ENCODE measurements at regions not wholly inside any gene's neighbourhood (a gene's known extent, or its start where the extent isn't known, plus 50 kb on each side); places are given as distances from the start of the nearest gene placed in this dataset.

DNA sequence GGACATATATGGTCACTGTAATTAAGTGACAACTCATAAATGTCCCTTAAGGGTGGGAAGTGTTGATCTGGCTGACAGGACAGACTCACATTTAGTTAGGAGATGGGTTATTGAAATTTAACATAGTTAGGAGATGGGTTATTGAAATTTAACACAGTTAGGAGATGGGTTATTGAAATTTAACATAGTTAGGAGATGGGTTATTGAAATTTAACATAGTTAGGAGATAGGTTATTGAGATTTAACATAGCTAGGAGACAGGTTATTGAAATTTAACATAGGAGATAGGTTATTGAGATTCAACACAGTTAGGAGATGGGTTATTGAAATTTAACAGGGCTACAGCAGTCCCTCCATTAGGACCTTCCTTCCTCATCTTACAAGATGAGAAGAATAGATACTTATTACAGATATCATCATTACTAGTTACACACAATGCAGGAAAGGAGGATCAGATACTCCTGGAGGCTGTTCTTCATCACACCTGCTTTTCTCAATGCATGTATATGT is 98.5 kb downstream of the MTNR1B start:
- no peak for ATAC-seq
- no peak for FAIRE-seq
- no peaks in the 10 kb centered on the region for H3K36me3 ChIP-seq (ENCODE audit: control insufficient read depth in 2 of 2, insufficient read depth in 2 of 2, low read length in 1 of 2)
- no peaks in the 10 kb centered on the region for H4K20me1 ChIP-seq (ENCODE audit: control insufficient read depth, insufficient read depth)
- in situ Hi-C loops (cut with MboI), result no loop called here
- SMC1A ChIA-PET (ENCODE audit: uncharacterized antibody, unreplicated experiment), result interaction anchor here (0.9 to 1.3 kb wide), 2 partner anchors 38 to 126 kb away, joined by 3 read pairs; no protein-coding TSS in a partner anchor
- H2AFZ ChIP-seq (ENCODE audit: control insufficient read depth, low read depth, low read length), result no peak overlapping the region
- H3K27me3 ChIP-seq (replicated peaks in 1 of 2; ENCODE audit: control insufficient read depth in 2 of 2, insufficient read depth in 2 of 2, low read length in 1 of 2), result no peaks in the 10 kb centered on the region
- no peak for DNase-seq (ENCODE audit: low read depth, low spot score)
- intact Hi-C loops (cut with micrococcal nuclease; ENCODE audit: unreplicated experiment), result no loop called here
- H3K79me2 ChIP-seq (ENCODE audit: control insufficient read depth, insufficient read depth, low read length), result no peaks in the 10 kb centered on the region
- H3K27ac ChIP-seq (ENCODE audit: control insufficient read depth, insufficient read depth), result no peak overlapping the region
- H3K4me2 ChIP-seq (ENCODE audit: control insufficient read depth, insufficient read depth), result no peak overlapping the region
- no TSS peak for BruUV-seq (replicated peaks)
- POLR2A ChIA-PET, result no interaction called here
- RAD21 ChIA-PET (ENCODE audit: unreplicated experiment), result no interaction called here
- no peak overlapping the region for H3K4me3 ChIP-seq
- H3K4me1 ChIP-seq (ENCODE audit: control insufficient read depth, insufficient read depth, low read length), result no peaks in the 10 kb centered on the region
- H3K9me3 ChIP-seq (replicated peaks; ENCODE audit: control insufficient read depth, insufficient read depth, low read length), result no peaks in the 10 kb centered on the region
- CTCF ChIA-PET, result interaction anchor here (0.7 to 1.3 kb wide), 2 partner anchors 18 to 125 kb away, joined by 3 to 4 read pairs; no protein-coding TSS in a partner anchor
- no peak overlapping the region for H3K9ac ChIP-seq (ENCODE audit: control insufficient read depth, insufficient read depth, low read length)
- TF ChIP-seq, protein P1, sequence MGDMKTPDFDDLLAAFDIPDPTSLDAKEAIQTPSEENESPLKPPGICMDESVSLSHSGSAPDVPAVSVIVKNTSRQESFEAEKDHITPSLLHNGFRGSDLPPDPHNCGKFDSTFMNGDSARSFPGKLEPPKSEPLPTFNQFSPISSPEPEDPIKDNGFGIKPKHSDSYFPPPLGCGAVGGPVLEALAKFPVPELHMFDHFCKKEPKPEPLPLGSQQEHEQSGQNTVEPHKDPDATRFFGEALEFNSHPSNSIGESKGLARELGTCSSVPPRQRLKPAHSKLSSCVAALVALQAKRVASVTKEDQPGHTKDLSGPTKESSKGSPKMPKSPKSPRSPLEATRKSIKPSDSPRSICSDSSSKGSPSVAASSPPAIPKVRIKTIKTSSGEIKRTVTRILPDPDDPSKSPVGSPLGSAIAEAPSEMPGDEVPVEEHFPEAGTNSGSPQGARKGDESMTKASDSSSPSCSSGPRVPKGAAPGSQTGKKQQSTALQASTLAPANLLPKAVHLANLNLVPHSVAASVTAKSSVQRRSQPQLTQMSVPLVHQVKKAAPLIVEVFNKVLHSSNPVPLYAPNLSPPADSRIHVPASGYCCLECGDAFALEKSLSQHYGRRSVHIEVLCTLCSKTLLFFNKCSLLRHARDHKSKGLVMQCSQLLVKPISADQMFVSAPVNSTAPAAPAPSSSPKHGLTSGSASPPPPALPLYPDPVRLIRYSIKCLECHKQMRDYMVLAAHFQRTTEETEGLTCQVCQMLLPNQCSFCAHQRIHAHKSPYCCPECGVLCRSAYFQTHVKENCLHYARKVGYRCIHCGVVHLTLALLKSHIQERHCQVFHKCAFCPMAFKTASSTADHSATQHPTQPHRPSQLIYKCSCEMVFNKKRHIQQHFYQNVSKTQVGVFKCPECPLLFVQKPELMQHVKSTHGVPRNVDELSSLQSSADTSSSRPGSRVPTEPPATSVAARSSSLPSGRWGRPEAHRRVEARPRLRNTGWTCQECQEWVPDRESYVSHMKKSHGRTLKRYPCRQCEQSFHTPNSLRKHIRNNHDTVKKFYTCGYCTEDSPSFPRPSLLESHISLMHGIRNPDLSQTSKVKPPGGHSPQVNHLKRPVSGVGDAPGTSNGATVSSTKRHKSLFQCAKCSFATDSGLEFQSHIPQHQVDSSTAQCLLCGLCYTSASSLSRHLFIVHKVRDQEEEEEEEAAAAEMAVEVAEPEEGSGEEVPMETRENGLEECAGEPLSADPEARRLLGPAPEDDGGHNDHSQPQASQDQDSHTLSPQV (IDR thresholded peaks at IDR 0.05), result no peak
- TF ChIP-seq, protein P2, sequence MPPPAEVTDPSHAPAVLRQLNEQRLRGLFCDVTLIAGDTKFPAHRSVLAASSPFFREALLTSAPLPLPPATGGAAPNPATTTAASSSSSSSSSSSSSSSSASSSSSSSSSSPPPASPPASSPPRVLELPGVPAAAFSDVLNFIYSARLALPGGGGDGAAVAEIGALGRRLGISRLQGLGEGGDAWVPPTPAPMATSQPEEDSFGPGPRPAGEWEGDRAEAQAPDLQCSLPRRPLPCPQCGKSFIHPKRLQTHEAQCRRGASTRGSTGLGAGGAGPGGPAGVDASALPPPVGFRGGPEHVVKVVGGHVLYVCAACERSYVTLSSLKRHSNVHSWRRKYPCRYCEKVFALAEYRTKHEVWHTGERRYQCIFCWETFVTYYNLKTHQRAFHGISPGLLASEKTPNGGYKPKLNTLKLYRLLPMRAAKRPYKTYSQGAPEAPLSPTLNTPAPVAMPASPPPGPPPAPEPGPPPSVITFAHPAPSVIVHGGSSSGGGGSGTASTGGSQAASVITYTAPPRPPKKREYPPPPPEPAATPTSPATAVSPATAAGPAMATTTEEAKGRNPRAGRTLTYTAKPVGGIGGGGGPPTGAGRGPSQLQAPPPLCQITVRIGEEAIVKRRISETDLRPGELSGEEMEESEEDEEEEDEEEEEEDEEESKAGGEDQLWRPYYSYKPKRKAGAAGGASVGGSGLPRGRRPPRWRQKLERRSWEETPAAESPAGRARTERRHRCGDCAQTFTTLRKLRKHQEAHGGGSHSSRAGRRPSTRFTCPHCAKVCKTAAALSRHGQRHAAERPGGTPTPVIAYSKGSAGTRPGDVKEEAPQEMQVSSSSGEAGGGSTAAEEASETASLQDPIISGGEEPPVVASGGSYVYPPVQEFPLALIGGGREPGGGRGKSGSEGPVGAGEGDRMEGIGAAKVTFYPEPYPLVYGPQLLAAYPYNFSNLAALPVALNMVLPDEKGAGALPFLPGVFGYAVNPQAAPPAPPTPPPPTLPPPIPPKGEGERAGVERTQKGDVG (CRISPR knock-in tag; IDR thresholded peaks at IDR 0.05), result no peak
- TF ChIP-seq JUND (IDR thresholded peaks at IDR 0.05; ENCODE audit: low read depth, low read length) (no peak), RELA (IDR thresholded peaks at IDR 0.05; ENCODE audit: borderline replicate concordance, partially characterized antibody) (no peak), MTA3 (IDR thresholded peaks at IDR 0.05; ENCODE audit: borderline replicate concordance, low read length) (no peak), ZNF622 (IDR thresholded peaks at IDR 0.05) (no peak), DPF2 (IDR thresholded peaks at IDR 0.05) (no peak), MTA2 (IDR thresholded peaks at IDR 0.05; ENCODE audit: low read depth) (no peak), EGR1 (IDR thresholded peaks at IDR 0.05; ENCODE audit: borderline replicate concordance in 1 of 2, low read depth in 2 of 2, low read length in 2 of 2) (no peak), PAX8 (IDR thresholded peaks at IDR 0.05) (no peak), CBFB (IDR thresholded peaks at IDR 0.05; ENCODE audit: low read depth) (no peak), RAD21 (IDR thresholded peaks at IDR 0.05; ENCODE audit: insufficient read depth, low read depth, low read length) (no peak), SMARCA5 (IDR thresholded peaks at IDR 0.05) (no peak), NBN (IDR thresholded peaks at IDR 0.05) (no peak), RUNX3 (IDR thresholded peaks at IDR 0.05; ENCODE audit: low read length) (no peak)
- TF ChIP-seq, protein P3, sequence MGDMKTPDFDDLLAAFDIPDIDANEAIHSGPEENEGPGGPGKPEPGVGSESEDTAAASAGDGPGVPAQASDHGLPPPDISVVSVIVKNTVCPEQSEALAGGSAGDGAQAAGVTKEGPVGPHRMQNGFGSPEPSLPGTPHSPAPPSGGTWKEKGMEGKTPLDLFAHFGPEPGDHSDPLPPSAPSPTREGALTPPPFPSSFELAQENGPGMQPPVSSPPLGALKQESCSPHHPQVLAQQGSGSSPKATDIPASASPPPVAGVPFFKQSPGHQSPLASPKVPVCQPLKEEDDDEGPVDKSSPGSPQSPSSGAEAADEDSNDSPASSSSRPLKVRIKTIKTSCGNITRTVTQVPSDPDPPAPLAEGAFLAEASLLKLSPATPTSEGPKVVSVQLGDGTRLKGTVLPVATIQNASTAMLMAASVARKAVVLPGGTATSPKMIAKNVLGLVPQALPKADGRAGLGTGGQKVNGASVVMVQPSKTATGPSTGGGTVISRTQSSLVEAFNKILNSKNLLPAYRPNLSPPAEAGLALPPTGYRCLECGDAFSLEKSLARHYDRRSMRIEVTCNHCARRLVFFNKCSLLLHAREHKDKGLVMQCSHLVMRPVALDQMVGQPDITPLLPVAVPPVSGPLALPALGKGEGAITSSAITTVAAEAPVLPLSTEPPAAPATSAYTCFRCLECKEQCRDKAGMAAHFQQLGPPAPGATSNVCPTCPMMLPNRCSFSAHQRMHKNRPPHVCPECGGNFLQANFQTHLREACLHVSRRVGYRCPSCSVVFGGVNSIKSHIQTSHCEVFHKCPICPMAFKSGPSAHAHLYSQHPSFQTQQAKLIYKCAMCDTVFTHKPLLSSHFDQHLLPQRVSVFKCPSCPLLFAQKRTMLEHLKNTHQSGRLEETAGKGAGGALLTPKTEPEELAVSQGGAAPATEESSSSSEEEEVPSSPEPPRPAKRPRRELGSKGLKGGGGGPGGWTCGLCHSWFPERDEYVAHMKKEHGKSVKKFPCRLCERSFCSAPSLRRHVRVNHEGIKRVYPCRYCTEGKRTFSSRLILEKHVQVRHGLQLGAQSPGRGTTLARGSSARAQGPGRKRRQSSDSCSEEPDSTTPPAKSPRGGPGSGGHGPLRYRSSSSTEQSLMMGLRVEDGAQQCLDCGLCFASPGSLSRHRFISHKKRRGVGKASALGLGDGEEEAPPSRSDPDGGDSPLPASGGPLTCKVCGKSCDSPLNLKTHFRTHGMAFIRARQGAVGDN (IDR thresholded peaks at IDR 0.05), result no peak

All from GM12878 (cell line).